Midbrain (tissue), 1 donor: ENCODE measurements at regions not wholly inside any gene's neighbourhood (a gene's known extent, or its start where the extent isn't known, plus 50 kb on each side); places are given as distances from the start of the nearest gene placed in this dataset.

Experiments used
- DNase-seq: peaks from one replicate; lab custom pipeline; 2025; lab: John Stamatoyannopoulos, UW

DNA sequence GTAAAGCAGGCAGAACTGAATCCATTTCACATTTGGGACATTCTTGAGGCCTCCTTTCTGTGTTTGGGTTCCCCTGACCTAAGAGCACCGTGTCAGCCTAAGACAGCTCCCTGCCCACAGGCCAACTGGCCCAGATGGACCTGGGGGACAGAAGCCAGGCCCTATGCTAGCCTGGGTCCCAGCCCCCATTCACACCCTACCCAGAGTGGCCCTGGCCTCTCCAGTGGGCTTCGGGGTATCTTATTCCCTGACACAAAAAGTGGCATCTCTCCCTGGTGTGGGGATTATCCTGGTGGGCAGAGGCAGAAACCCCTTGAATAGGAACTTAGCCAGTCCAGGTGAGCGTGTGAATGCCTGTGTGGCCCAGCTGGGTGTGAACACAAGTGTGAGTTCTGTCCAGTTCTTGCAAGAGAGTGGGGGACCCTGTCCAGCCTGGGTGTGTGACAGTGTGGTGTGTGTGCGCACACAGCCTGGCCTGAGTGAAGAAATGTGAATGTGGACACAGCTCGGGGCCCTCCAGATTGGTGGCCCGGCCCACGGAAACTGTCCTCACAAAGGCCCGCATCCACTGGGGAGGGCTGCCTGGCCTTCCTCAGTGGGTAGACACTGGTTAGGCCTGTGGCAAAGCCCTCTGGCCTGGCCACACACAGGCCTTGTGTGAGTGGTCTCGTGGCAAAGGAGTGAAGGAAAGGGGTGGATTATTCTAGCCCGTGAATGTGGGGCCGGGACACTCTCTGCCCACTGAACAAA is 63.0 kb upstream of the HAAO start:
- no peak for DNase-seq

DNA sequence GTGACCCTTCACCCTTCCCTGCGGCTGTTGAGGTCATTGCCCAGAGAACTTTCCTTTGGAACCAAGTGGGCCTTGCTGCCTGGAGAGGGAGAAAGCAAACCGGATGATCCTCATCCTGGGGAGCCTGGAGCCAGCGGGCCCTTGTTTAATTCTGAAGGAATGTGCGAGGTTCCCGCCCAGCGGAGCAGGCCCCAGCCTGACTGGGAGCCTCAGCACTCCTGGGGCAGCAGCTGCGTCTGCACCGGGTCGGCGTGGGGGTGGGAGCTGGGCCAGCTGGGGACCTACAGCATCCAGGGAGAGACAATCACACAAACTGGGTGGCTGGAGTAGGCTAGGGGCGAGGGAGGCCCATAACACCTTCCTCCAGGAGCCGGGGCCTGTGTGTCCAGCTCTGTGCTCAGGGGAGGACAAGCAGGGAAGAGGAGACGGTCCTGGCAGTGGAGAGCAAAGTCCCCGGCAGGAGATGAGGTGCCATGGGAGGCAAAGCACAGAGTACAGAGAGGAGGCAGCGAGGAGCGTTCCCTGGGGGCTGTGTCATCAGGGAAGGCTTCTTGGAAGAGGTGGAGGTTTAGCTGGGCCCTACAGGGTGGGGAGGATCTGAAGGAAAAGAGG is 61.9 kb upstream of the HAAO start:
- no peak for DNase-seq

DNA sequence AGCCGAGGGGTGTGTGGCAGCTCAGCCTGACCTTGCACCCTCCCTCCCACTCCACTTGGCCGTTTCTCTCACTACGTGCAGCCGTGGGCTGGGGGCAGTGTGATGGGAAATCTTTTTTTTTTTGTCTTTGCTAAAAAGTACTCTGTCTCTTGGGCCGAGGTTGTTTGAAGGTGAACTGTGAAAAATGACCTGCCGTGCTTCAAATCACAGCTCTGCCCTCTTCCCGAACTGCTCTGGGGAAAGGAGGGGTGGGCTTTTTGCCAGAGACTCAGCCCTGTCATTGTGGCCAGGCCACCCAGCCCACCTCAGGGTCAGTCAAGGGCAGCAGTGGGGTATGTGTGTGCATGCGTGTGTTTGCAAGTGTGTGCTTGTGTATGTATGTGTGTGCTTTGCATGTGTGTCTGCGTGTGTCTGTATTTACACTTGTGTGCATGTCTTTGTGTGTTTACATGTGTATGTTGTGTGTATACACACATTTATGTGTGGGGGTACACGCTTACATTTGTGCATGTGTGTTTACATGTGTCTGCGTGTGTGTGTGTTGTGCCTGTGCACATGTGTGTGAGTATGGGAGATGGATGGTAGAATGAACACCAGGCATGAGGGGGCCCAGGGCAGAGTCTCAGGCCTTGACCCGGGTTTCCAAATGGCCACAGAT is 61.3 kb upstream of the HAAO start:
- DNase-seq = no peak

DNA sequence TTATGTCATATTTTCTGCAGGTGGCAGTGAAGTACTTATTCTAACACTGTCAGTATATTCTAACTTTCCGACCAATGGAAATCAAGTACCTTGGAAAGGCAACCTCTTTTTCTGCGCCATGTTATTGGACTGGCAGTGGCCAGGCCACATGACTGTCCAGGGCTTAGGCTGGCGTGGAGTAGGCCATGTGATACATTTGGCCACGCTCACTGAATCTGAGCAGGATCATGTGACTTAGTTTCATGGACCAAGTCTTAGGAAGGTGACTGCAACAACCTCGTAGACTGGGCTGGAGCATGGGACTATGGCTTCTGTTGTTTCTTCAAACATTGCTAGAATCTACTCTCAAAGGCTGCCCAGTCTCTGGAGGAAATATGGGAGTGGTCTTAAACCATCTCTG is 60.4 kb upstream of the HAAO start:
- no peak for DNase-seq

DNA sequence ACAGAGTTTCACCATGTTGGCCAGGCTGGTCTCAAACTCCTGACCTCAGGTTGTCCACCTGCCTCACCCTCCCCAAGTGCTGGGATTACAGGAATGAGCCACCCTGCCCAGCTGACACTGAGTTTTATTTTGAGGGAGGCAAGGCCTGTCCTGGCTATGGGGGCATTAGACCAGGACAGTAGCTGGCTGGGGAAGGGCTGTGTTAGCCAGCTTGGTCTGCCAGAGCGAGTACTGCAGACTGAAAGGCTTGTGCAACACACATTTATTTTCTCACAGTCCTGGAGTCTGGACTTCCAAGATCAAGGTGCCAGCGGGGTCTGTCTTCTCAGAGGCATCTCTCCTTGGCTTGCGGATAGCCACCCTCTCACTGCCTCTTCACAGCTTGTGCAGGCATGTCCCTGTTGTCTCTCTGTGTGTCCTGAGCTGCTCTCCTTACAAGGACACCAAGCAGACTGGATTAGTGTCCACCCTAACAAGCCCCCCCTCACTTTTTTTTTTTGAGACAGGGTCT is 59.4 kb upstream of the HAAO start:
- no peak for DNase-seq

DNA sequence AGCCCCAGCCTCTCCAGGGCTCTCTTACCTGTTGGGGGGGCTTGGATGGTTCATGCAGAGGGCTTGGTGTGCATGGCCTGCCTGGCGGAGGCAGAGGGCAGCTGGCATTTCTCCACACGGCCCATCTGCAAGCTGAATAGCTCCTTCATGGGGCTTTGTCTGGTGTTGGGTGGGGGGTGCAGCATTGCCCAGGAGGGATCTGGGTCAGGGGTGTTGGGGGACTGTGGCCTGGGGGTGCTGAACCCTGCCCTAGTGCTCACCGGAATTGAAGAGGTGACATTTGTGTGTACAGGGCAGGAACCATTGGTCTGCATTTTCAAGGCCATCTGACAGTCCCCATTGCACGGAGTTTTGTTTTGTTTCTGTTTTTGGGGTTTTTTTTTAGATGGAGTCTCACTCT is 58.8 kb upstream of the HAAO start:
- no peak for DNase-seq

DNA sequence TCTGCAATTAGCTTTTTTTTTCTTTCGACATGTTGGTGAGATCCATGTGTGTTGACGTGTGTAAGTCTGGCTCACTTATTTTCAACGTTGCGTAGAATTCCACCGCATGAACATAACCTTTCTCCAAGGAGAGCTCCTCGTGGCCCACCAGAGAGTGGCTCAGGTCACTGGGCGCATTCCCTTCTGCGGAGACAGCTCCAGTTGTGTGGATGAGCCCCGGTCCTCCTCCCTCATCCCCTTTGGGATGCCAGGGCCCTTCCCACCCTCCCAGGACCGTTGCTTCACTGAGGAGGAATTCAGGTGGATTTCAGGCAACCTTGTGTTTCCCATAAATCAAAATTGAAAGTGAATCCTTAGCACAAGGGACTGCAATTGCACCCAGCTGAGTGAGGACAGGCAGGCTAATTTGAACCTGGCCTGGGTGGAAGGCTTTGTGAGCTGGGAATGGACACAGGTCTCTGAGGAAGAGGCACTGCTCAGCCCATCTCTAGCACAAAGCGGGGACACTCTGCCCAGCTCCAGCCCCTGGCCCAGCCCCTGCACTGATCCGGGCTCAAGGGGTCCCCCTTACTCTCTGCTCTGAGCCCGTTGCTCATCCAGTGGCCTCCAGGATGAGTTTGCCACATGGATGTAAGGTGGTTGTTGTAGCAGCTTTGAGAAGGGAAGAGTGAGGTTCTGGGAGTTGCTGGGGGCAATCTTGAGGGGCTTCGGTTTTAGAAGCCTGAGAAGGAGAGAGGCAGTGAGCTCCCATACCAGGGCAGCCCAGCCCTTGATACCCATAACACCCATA is 57.8 kb upstream of the HAAO start:
- no peak for DNase-seq

DNA sequence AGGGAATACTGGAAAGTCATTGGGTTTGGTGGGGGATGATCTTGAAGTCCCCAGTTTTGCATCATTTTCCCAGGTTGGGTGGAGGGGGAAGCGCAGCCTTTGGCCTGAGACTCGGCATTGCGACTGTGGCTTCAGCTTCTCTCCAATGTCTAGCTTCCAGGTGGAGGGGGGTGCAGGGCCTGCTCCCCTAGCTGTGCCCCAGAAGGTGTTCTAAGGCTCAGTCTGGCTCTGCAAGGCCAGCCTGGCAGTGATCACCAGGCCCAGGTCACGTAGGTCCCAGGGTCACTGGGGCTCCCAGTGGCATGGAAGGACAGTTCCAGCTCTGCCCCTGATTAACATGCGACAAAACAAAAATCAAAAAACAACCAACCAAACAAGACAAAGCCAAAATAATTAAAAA is 56.9 kb upstream of the HAAO start:
- DNase-seq = no peak

DNA sequence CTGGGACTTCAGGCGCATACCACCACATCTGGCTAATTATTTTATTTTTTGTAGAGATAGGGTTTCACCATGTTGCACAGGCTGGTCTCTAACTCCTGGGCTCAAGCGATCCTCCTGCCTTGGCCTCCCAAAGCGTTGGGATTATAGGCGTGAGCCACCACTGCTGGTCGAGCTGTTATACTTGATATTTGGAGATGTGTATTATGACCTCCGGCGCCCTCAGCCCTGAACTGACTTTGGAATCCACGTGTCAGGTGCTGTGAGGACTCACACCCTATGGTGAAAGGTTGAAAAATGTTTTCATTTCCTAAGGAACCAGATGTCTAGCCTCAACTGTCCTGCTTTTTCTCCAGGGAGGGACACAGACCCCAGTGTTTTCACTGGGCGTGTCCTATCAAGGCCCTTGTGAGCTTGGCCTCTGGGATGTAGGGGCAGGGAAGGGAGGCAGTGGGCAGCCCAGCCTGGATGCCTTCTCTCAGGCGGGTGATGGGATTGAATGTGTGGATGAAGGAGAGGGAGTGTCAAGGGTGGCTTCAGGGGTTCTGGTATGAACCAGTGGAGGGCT is 56.4 kb upstream of the HAAO start:
- no peak for DNase-seq

DNA sequence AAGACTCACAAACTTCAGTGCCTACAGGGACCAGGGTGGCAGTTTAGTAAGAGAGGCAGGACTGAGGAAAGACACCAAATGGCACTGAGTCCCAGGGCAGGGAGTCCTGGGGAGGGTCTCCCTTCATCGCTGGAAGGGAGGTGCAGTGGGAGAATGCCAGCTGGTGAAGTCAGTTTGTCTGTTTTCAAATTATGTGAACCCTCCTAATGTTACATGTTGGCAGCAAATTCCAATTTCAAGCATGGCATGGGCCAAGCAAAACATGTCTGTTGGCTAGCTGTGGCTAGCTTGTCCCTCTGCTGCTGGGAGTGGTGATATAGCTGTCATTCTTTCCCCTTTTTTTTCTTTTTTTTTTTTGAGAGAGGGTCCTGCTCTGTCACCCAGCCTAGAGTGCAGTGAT is 55.9 kb upstream of the HAAO start:
- no peak for DNase-seq

DNA sequence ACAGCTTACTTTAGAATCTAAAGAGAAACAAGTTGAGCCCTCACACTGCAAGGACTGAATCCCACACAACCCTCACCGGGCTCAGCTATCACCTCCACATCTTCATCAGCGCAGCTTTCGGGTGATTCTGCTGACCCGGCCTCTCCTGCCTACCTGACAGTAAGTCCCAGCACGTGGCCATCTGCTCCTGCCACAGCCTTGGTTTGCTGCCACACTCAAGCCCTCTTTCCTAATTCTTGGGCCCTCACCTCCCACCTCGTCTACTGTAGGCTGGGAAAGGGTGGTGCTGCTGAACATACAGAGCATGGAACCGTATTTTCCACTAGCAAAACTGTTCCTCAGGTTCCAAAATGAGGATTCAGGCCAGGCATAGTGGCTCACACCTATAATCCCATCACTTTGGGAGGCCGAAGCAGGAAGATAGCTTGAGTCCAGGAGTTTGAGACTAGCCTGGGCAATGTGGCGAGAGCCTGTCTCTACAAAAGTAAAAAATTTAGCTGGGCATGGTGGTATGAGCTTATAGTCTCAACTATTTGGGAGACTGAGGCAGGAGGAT is 55.3 kb upstream of the HAAO start:
- DNase-seq = no peak

DNA sequence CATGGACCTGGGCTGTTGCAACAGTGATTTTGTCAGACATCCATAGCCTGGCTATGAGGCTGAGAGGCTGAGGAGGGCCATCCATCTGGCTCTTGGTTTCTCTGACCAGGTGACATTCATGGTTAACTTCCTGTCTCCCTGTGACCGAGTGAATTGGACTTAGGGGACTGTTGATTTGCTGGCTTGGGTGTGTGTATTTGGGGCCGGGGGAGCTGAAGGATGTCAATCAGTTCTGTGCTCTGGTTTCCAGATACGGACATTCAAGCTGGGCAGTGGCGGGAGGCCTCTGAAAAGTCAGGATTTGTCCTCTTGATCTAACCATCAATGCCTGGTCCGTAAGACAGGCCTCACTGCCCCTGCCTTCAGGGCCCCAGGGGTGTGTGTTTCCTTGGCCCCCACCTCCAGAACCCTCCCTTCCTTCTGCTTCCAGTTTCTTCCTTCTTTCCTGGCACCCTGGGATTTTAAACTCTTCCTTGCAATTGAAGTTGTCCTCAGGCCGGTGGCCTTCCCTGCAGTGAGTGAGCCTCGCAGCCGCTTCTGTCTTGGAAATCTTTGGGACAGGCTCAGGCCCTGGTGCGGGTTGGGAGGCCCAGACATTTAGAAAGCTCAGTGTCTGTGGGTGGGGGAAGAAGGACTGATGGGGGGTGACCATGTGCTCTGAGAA is 54.7 kb upstream of the HAAO start:
- DNase-seq = no peak

DNA sequence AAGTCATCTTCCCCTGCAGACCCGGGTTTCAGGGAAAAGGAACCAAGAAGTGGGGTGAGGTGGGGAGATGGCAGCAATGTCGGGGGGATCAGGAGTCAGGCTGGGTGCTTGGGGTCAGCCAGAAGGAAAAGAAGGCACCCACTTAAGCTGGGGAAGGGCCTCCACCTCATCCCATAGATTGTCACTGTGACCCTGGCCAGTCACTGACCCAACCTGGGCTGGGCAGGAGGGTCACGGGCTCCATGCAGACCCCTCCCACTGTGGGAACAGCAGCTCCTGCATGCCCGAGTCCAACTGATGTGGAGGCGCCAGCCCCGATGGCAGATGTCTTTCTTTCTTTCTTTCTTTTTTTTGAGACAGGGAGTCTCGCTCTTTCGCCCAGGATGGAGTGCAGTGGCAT is 53.6 kb upstream of the HAAO start:
- DNase-seq = no peak

DNA sequence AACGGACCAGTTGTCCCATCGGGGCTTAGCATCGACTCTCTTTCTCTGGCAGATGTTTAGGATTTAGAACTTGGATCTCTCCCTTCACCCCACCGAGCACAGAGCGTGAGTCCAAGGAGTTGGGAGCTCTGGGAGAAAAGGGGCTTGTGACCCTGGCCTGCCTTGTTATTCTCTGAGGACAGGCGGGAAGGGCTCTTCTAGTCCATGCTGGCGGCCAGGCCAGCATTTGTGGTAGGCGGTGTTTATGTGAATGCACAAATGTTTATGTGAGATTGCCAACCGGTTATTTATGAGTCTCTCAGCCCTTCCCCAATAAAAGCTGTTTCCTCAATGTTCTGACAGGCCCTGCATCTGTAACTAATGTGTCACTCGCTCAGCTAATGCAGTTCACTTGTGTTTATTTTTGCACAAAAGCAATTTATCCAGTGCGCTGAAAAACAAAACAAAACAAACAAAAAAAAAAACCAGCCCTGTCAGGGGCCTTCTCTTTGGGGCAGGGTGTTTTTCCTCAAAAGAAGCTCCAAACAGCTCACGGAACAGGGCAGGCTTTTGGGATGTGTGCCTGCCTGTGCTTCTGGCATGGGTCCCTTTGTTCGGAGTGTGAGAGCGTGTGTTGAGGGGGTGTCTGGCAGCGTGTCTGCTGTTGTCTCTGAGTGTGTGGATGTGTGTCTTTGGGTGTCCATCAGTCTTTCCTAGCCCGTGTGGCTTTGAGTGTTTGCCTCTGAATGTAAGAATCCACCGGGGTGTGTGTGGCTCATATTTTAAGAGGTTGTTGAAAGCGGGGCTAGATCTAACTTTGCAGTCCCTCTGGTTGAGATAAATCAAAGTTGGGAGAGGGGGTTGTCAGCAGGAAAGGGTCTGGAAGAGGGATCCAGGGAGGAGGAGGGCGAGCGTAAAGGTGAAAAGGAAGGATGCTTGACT is 52.8 kb upstream of the HAAO start:
- no peak for DNase-seq

DNA sequence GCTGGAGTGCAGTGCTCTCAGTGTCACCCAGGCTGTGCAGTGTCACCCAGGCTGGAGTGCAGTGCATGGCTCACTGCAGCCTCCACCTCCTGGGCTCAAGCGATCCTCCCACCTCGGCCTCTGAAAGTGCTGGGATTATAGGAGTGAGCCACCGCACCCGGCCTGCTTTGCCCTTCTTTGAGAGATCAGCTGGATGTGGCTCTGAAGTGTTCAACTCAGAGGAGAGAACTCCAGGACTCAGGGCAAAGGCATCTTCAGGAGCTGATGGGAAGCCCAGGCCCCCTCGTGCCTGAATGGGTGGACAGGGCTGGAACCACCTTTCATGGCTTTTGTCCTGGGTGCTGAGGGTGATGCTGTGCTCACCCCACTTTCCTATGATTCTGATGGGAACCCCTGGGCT is 52.0 kb upstream of the HAAO start:
- no peak for DNase-seq

DNA sequence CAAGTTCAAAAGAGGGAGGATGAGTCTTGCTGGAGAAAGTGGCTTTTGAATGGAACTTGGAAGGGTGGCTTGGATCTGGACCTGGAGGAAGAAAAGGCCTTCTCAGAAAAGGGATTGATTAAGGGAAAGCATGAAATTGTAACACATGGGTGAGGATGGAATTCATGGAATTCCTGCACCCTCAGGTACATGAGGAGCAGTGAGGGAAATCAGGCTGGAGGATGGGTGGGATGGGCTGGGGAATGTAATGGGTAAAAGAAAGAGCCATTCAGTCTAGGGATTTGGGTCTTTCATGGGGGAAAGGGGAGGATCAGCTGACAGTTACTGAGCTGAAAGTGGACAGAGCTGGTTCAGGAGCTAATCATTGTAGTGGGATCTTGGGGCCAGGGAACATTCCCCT is 51.2 kb upstream of the HAAO start:
- no peak for DNase-seq

DNA sequence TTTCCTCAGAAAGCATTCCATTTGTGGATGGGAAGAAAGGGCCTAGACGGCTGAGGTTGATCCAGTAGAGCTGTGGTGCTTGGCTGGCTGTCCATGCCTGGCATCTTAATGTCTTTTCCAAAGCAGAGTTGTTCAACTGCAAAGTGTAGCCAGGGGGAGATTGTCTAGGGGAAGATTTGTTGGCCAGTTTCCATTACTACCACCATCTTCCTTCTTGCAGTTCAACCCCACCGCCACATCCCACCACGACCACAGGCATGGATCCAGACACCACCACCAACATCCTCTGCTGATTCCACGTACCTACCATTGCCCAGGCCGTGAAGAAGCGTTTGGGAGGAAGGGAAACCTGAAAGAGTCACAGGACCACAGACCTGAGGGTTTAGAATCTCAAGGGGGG is 50.7 kb upstream of the HAAO start:
- DNase-seq = no peak

DNA sequence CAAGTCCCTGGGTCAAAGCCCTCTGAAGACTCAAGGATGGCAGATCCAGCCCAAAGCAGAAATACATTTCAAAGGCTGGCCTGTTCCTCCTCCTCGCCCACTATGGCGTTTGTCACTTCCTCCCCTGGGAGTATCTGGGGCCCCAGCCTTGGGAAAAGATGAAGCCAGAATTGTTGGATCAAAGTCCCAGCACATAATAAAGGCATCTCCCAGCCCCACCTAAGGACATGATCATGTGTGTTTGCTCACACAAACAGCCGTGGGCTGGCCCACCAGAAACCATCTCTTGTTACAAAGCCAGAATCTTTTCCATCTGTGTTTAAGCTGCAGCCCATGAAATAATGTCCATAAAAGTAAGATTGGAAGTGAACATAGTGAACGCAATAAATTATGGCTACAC is 50.1 kb upstream of the HAAO start:
- no peak for DNase-seq
